ENCODE measurements at regions not wholly inside any gene's neighbourhood (a gene's known extent, or its start where the extent isn't known, plus 50 kb on each side); places are given as distances from the start of the nearest gene placed in this dataset.

DNA sequence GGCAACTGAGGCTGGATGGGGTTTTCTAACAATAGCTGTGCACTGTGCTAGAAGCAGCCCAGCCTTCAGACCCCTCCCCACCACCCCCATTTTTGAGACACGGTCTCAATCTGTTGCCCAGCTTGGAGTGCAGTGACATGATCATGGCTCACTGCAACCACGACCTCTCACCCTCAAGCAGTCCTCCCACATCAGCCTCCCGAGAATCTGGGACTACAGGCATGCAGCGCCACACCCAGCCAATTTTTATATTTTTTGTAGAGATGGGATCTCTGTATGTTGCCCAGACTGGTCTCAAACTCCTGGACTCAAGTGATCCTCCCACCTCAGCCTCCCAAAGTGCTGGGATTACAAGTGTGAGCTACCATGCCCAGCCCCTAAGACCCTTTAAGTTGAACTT is 182.5 kb downstream of the DRD1 start:
- no peak for DNase-seq (ENCODE audit: low spot score)
- Histone ChIP-seq H3K4me3 (no peak overlapping the region), H3K27ac (no peak overlapping the region)
- TF ChIP-seq CTCF (IDR thresholded peaks at IDR 0.05), result no peak

GRCh38 chr5:175261037-175261436 is 182.9 kb downstream of the DRD1 start:
- no peak for DNase-seq (ENCODE audit: low spot score)
- TF ChIP-seq CTCF (IDR thresholded peaks at IDR 0.05), result no peak
- Histone ChIP-seq H3K4me3 (no peak overlapping the region), H3K27ac (no peak overlapping the region)

- Histone ChIP-seq H3K4me3 (no peak overlapping the region), H3K27ac (no peak overlapping the region)
- TF ChIP-seq CTCF (IDR thresholded peaks at IDR 0.05), result no peak
- DNase-seq (ENCODE audit: low spot score), result no peak
These were observed 186.2 kb downstream of the DRD1 start for GRCh38 chr5:175257847-175258194.

- H3K4me3 ChIP-seq, result no peak overlapping the region
- no peak for TF ChIP-seq CTCF (IDR thresholded peaks at IDR 0.05)
- no peak overlapping the region for H3K27ac ChIP-seq
- no peak for DNase-seq (ENCODE audit: low spot score)
These were observed 186.7 kb downstream of the DRD1 start for GRCh38 chr5:175257128-175257846.

DNA sequence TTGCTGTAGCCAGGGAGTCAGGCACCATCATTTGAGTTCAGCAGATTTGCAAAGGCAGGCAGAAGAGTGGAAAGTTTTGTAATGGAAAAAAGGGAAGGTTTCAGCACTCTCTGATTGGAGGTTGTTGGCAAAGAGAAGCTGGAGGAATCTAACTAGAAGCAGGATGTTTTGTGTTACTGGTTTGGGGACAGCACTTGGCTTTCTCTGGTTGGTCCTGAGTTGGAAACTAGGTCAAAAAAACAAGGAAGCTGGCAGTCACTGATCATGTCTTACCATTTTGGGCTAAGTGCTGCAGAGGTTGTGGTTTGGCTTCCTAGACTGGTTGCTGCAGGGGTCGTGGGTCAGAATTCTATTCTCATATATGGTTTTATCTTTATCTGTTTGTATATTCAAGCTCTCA is 189.8 kb downstream of the DRD1 start:
- DNase-seq (ENCODE audit: low spot score), result no peak
- TF ChIP-seq CTCF (IDR thresholded peaks at IDR 0.05), result no peak
- Histone ChIP-seq H3K27ac (peak overlapping the region; percentile 70 to 83), H3K4me3 (no peak overlapping the region)

DNA sequence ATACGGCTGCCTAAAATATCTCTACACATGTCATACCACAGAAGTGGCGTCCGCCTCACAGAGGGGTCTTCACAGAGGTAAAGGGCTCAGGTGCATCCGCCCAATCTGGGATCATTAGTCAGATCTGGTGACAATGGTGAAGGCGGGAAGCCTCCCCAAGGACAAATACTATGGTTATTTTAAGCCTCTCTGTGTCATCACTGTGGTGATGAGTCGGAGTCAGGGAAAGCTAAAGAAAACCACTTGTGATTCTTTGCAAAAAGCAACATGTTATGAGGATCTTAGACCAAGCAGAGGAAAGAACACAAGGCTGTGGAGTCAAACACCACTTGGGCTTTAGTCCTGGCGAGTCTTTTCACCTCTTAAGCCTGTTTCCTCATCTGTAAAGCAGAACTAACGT is 190.4 kb downstream of the DRD1 start:
- DNase-seq (ENCODE audit: low spot score), result no peak
- peak overlapping the region; percentile 70 to 83 for H3K27ac ChIP-seq
- TF ChIP-seq CTCF (IDR thresholded peaks at IDR 0.05), result no peak
- H3K4me3 ChIP-seq, result no peak overlapping the region

DNA sequence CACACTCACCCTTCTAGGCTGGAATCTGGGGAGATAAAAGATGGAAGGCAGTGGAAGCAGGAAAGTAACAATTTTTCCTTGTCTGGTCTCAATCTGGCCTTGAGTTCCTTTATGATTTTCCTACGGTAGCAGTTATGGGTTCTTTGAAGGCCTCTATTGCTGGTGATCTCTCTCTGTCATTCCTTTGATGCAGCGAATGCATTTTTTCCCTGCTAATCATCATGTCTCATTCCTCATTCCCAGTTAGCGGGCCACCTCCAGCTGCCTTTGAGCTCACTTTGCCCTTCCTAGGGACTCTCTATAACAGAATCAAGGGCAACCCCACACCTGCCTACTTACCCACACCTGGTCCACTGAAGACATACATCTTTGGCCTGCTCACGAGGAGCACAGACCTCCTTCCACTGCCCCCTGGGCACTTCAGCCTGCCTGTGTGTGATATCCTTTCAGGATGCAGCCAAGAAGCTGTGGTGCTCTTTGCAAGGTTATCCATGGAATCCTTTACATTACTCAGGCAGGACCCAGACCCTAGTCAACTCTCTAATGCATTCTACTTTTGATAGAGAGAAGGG is 191.7 kb downstream of the DRD1 start:
- Histone ChIP-seq H3K27ac (no peak overlapping the region), H3K4me3 (no peak overlapping the region)
- TF ChIP-seq CTCF (IDR thresholded peaks at IDR 0.05), result no peak
- DNase-seq (ENCODE audit: low spot score), result no peak

All from coronary artery (tissue), 2 donors.